ENCODE measurements at regions not wholly inside any gene's neighbourhood (a gene's known extent, or its start where the extent isn't known, plus 50 kb on each side); places are given as distances from the start of the nearest gene placed in this dataset.
"Not testable (repeated sequence)": the region's sequence is repeated elsewhere in the genome, so short reads cannot be mapped to it uniquely, and the experiment has no call there.

DNA sequence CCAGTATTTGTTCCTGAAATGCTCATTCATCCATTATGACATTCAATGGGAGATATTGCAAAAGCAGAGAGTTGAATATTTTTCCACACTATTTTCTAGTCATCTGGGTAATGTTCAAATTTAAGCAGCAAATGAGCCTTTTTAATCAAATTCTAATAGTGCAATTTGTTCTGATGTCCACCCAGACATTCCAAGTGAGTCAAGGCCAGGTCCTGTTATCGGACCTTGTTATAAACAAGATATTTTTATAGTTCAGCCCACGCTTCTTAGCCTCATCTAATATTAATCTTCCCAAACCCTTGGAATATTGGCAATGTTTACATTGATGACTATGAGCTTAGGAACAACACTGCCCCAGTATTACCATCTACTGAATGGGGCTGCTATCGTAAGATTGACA lies 500.1 kb upstream of the PHF14 start:
- Histone ChIP-seq H3K27ac (ENCODE audit: low read length) (no peak overlapping the region), H3K4me1 (ENCODE audit: control insufficient read depth, insufficient read depth, low read length) (no peaks in the 10 kb centered on the region), H3K27me3 (ENCODE audit: control insufficient read depth, insufficient read depth, low read length) (no peaks in the 10 kb centered on the region), H3K36me3 (ENCODE audit: control insufficient read depth, insufficient read depth, low read length) (no peaks in the 10 kb centered on the region), H3K4me3 (ENCODE audit: low read length) (no peak overlapping the region), H3K9me3 (ENCODE audit: control insufficient read depth, low read depth, low read length) (no peaks in the 10 kb centered on the region)
- WGBS (ENCODE audit: insufficient coverage, low lambda C conversion rate), result 100% methylated on average over 1 of the region's 3 CpGs
- DNase-seq, result no peak

DNA sequence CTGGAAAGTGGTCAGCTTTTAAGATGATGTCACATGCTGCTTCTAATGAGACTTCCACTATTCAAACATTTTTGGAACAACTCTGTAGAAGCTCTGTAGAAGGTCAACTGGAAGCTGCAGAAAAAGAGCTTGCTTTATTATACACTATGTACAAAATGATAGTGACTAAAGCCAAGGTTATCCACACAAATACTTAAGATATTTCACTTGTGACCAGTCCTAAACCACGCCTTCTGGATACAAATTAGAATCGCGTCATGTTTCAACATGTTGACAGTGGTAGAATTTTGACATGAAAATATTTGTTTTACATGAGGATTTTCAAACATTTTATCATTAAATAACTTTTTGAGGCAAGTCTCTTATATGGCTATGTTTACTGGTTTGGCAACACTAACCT lies 499.6 kb upstream of the PHF14 start:
- Histone ChIP-seq H3K27me3 (ENCODE audit: control insufficient read depth, insufficient read depth, low read length) (no peaks in the 10 kb centered on the region), H3K4me3 (ENCODE audit: low read length) (no peak overlapping the region), H3K27ac (ENCODE audit: low read length) (no peak overlapping the region), H3K9me3 (ENCODE audit: control insufficient read depth, low read depth, low read length) (no peaks in the 10 kb centered on the region), H3K4me1 (ENCODE audit: control insufficient read depth, insufficient read depth, low read length) (no peaks in the 10 kb centered on the region), H3K36me3 (ENCODE audit: control insufficient read depth, insufficient read depth, low read length) (no peaks in the 10 kb centered on the region)
- no CpG with 5 or more reads among the region's 3 CpGs for WGBS (ENCODE audit: insufficient coverage, low lambda C conversion rate)
- no peak for DNase-seq

DNA sequence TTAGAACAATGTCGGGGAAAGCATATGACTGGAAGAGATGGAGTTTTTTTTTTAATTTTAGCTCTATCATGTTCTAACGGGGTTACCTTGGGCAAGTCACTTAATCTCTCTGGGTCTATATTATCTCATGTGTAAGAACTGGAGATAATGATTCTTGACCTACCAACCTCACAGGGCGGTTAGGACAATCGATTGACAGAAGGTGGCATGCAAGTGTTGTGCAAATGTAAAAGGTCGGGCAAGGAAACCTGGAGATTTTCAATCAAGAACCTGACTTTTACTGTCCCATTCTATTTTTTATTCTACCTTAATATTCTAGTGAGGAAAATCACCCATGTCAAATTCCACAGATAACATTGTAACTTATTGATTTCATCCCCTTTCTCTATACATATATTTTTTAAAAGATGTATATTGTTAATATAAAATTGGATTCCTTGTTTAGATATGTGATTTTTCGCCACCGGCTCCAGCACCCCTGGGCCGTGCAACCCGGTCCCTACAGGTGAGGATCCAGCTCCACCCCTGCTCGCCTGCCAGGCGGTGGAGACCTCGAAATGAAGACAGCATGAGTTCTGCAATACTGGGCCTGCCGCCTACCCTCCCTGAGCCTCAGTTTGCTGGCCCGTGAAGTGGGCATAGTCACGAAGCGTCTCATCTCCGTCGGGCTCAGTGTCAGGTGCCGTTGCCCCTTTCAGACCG lies 497.6 kb upstream of the PHF14 start:
- WGBS (ENCODE audit: insufficient coverage, low lambda C conversion rate), result 91% methylated on average over 4 of the region's 20 CpGs
- DNase-seq, result no peak
- Histone ChIP-seq H3K9me3 (ENCODE audit: control insufficient read depth, low read depth, low read length) (no peaks in the 10 kb centered on the region), H3K4me3 (ENCODE audit: low read length) (no peak overlapping the region), H3K27me3 (ENCODE audit: control insufficient read depth, insufficient read depth, low read length) (no peaks in the 10 kb centered on the region), H3K4me1 (ENCODE audit: control insufficient read depth, insufficient read depth, low read length) (no peaks in the 10 kb centered on the region), H3K36me3 (ENCODE audit: control insufficient read depth, insufficient read depth, low read length) (no peaks in the 10 kb centered on the region), H3K27ac (ENCODE audit: low read length) (no peak overlapping the region)

DNA sequence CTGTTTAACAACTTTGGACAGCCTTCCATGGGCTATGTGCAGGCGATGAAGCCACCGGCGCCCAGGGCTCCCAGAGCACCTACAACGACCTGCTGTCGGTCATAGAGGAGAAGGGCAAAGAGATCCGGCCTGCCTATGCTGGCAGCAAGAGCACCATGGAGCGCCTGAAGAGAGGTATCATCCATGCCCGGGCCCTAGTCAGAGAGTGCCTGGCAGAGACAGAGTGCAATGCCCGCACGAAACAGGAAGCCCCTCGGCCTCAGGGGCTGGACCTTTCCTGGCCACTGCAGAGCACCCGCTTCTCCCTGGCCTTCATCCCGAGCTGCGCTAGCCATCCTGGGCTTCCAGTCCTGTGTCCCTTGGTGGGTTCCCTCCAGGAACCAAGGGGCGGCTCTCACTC lies 497.0 kb upstream of the PHF14 start:
- Histone ChIP-seq H3K9me3 (ENCODE audit: control insufficient read depth, low read depth, low read length) (no peaks in the 10 kb centered on the region), H3K4me3 (ENCODE audit: low read length) (no peak overlapping the region), H3K4me1 (ENCODE audit: control insufficient read depth, insufficient read depth, low read length) (no peaks in the 10 kb centered on the region), H3K27ac (ENCODE audit: low read length) (no peak overlapping the region), H3K27me3 (ENCODE audit: control insufficient read depth, insufficient read depth, low read length) (no peaks in the 10 kb centered on the region), H3K36me3 (ENCODE audit: control insufficient read depth, insufficient read depth, low read length) (no peaks in the 10 kb centered on the region)
- no CpG with 5 or more reads among the region's 15 CpGs for WGBS (ENCODE audit: insufficient coverage, low lambda C conversion rate)
- DNase-seq, result no peak

DNA sequence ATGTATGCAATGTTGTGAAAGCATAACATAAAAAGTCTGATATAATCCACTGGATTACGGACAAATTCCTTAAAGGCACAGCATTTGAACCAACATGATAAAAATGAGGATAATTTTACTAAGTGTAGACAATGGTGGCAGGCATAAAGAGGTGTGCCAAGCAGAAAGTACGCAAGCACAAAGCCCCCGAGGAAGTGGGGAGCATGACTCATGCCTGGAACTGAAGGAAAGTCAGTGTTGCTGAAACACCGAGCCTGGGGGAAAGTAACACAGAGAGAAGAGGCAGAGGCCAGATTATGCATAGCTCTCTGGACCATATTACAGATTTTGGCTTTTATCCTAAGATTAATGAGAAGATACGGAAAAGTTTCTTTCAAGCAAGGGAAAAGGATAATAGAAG lies 490.0 kb upstream of the PHF14 start:
- Histone ChIP-seq H3K4me3 (ENCODE audit: low read length) (no peak overlapping the region), H3K27ac (ENCODE audit: low read length) (no peak overlapping the region), H3K36me3 (ENCODE audit: control insufficient read depth, insufficient read depth, low read length) (no peaks in the 10 kb centered on the region), H3K9me3 (ENCODE audit: control insufficient read depth, low read depth, low read length) (no peaks in the 10 kb centered on the region), H3K4me1 (ENCODE audit: control insufficient read depth, insufficient read depth, low read length) (no peaks in the 10 kb centered on the region), H3K27me3 (ENCODE audit: control insufficient read depth, insufficient read depth, low read length) (no peaks in the 10 kb centered on the region)
- WGBS (ENCODE audit: insufficient coverage, low lambda C conversion rate), result 100% methylated on average over 1 of the region's 5 CpGs
- no peak for DNase-seq

DNA sequence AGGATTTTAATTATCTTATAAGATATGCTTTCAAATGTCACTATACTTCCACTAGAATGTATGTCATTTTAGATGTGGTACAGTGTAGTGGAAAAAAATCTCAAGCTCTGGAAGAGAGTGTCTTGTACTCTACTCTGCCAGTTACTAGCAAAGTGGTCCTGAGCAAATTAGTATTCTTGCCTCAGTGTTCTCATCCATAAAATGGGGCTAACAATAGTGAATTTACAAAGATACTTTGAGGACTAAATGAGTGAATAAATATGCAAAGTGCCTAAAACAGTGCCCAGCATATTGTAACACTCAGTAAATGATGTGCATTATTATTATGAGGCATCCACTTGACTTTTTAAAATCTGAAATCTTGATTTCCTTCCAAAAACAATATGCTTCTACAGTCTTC lies 488.9 kb upstream of the PHF14 start:
- DNase-seq, result no peak
- Histone ChIP-seq H3K27ac (ENCODE audit: low read length) (no peak overlapping the region), H3K4me1 (ENCODE audit: control insufficient read depth, insufficient read depth, low read length) (no peaks in the 10 kb centered on the region), H3K36me3 (ENCODE audit: control insufficient read depth, insufficient read depth, low read length) (no peaks in the 10 kb centered on the region), H3K4me3 (ENCODE audit: low read length) (no peak overlapping the region), H3K9me3 (ENCODE audit: control insufficient read depth, low read depth, low read length) (no peaks in the 10 kb centered on the region), H3K27me3 (ENCODE audit: control insufficient read depth, insufficient read depth, low read length) (no peaks in the 10 kb centered on the region)

DNA sequence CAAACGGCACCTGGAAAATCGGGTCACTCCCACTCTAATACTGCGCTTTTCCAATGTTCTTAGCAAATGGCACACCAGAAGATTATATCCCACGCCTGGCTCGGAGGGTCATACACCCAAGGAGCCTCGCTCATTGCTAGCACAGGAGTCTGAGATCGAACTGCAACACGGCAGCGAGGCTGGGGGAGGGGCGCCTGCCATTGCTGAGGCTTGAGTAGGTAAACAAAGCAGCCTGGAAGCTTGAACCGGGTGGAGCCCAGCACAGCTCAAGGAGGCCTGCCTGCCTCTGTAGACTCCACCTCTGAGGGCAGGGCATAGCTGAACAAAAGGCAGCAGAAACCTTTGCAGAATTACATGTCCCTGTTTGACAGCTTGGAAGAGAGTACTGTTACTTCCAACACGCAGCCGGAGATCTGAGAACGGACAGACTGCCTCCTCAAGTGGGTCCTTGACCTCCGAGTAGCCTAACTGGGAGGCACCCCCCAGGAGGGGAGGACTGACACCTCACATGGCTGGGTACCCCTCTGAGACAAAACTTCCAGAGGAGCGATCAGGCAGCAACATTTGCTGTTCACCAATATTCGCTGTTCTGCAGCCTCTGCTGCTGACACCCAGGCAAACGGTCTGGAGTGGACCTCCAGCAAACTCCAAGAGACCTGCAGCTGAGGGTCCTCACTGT lies 472.3 kb upstream of the PHF14 start:
- not testable (repeated sequence) for DNase-seq; H3K27me3 ChIP-seq (ENCODE audit: control insufficient read depth, insufficient read depth, low read length); H3K27ac ChIP-seq (ENCODE audit: low read length); H3K4me1 ChIP-seq (ENCODE audit: control insufficient read depth, insufficient read depth, low read length); H3K36me3 ChIP-seq (ENCODE audit: control insufficient read depth, insufficient read depth, low read length); H3K4me3 ChIP-seq (ENCODE audit: low read length)
- no CpG with 5 or more reads among the region's 18 CpGs for WGBS (ENCODE audit: insufficient coverage, low lambda C conversion rate)
- peaks cover 11% of the 10 kb centered on the region for H3K9me3 ChIP-seq (ENCODE audit: control insufficient read depth, low read depth, low read length)

DNA sequence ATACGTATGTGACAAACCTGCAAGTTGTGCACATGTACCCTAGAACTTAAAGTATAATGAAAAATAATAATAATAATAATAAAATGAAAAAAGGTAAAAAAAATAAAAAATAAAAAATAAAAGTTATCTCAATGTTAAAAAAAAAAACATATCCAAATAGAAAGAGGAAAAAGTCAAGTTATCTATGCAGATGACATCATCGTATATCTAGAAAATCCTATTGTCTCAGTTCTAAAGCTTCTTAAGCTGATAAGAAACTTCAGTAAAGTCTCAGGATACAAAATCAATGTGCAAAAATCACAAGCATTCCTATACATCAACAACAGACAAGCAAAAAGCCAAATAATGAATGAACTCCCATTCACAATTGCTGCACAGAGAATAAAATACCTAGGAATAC lies 466.6 kb upstream of the PHF14 start:
- H3K36me3 ChIP-seq (ENCODE audit: control insufficient read depth, insufficient read depth, low read length), result no peaks in the 10 kb centered on the region
- no peak overlapping the region for H3K4me3 ChIP-seq (ENCODE audit: low read length)
- H3K9me3 ChIP-seq (ENCODE audit: control insufficient read depth, low read depth, low read length), result no peaks in the 10 kb centered on the region
- no peak overlapping the region for H3K27ac ChIP-seq (ENCODE audit: low read length)
- no peak for DNase-seq
- no peaks in the 10 kb centered on the region for H3K27me3 ChIP-seq (ENCODE audit: control insufficient read depth, insufficient read depth, low read length)
- WGBS (ENCODE audit: insufficient coverage, low lambda C conversion rate), result 100% methylated on average over 2 of the region's 2 CpGs
- H3K4me1 ChIP-seq (ENCODE audit: control insufficient read depth, insufficient read depth, low read length), result no peaks in the 10 kb centered on the region

DNA sequence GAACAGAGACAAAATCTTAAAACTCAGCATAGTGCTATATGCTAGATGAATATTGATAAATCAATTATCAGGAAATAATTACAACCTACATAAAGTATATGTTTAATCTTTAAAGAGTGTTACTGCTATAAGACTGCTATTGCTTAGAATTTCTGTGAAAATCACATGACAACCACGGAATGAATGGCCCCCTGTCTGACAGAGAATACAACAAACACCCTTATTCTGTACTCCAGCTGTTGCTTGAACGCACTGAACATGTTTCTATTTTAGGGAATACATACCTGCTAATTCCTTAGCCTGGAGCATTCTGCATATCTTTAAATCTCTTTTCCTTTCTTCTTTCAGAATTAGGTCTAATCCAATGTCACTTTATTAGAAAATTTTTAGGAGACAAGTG lies 452.4 kb upstream of the PHF14 start:
- Histone ChIP-seq H3K27ac (ENCODE audit: low read length) (no peak overlapping the region), H3K27me3 (ENCODE audit: control insufficient read depth, insufficient read depth, low read length) (no peaks in the 10 kb centered on the region), H3K9me3 (ENCODE audit: control insufficient read depth, low read depth, low read length) (no peaks in the 10 kb centered on the region), H3K36me3 (ENCODE audit: control insufficient read depth, insufficient read depth, low read length) (no peaks in the 10 kb centered on the region), H3K4me3 (ENCODE audit: low read length) (no peak overlapping the region), H3K4me1 (ENCODE audit: control insufficient read depth, insufficient read depth, low read length) (no peaks in the 10 kb centered on the region)
- WGBS (ENCODE audit: insufficient coverage, low lambda C conversion rate), result no CpG with 5 or more reads among the region's 2 CpGs
- DNase-seq, result no peak

DNA sequence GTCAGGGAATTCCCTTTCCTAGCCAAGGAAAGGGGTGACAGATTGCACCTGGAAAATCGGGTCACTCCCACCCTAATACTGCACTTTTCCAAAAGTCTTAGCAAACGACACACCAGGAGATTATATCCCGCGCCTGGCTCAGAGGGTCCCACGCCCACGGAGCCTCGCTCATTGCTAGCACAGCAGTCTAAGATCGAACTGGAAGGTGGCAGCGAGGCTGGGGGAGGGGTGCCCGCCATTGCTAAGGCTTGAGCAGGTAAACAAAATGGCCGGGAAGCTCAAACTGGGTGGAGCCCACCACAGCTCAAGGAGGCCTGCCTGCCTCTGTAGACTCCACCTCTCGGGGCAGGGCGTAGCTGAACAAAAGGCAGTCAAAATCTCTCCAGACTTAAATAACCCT lies 440.2 kb upstream of the PHF14 start:
- H3K4me3 ChIP-seq (ENCODE audit: low read length); H3K36me3 ChIP-seq (ENCODE audit: control insufficient read depth, insufficient read depth, low read length); H3K4me1 ChIP-seq (ENCODE audit: control insufficient read depth, insufficient read depth, low read length); DNase-seq; H3K27me3 ChIP-seq (ENCODE audit: control insufficient read depth, insufficient read depth, low read length); H3K27ac ChIP-seq (ENCODE audit: low read length); H3K9me3 ChIP-seq (ENCODE audit: control insufficient read depth, low read depth, low read length): not testable (repeated sequence)
- no CpG with 5 or more reads among the region's 13 CpGs for WGBS (ENCODE audit: insufficient coverage, low lambda C conversion rate)

DNA sequence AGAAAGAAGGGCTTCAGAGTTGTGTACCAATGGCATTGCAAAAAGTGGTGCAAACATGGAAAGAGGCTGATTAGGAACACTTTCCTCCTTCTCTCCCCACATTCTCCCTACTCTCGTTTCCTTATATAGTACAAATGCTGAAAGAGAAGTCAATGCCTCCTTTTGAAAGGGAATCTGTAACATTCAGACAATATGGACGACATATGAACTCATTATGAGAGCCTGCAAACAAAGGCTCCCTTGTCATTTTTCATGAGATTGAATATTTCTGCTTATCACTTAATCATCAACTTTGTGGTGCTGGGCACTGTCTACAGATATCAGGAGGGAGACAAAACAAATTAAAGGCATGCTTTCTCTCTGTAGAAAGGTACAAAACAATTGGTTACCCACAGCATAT lies 437.1 kb upstream of the PHF14 start:
- Histone ChIP-seq H3K27ac (ENCODE audit: low read length) (no peak overlapping the region), H3K4me3 (ENCODE audit: low read length) (no peak overlapping the region), H3K9me3 (ENCODE audit: control insufficient read depth, low read depth, low read length) (peaks cover 7% of the 10 kb centered on the region), H3K36me3 (ENCODE audit: control insufficient read depth, insufficient read depth, low read length) (no peaks in the 10 kb centered on the region), H3K27me3 (ENCODE audit: control insufficient read depth, insufficient read depth, low read length) (no peaks in the 10 kb centered on the region), H3K4me1 (ENCODE audit: control insufficient read depth, insufficient read depth, low read length) (no peaks in the 10 kb centered on the region)
- DNase-seq, result no peak
- 54% methylated on average over 2 of the region's 2 CpGs for WGBS (ENCODE audit: insufficient coverage, low lambda C conversion rate)

Data from large intestine (tissue), 3 donors.